ENCODE measurements at regions not wholly inside any gene's neighbourhood (a gene's known extent, or its start where the extent isn't known, plus 50 kb on each side); places are given as distances from the start of the nearest gene placed in this dataset.
"Not testable (repeated sequence)": the region's sequence is repeated elsewhere in the genome, so short reads cannot be mapped to it uniquely, and the experiment has no call there.

- H3K4me3 ChIP-seq: no peak overlapping the region
- no peak overlapping the region for H3K27ac ChIP-seq
These were observed 185.3 kb upstream of the EDNRB start for GRCh38 chr13:78103936-78104335.

DNA sequence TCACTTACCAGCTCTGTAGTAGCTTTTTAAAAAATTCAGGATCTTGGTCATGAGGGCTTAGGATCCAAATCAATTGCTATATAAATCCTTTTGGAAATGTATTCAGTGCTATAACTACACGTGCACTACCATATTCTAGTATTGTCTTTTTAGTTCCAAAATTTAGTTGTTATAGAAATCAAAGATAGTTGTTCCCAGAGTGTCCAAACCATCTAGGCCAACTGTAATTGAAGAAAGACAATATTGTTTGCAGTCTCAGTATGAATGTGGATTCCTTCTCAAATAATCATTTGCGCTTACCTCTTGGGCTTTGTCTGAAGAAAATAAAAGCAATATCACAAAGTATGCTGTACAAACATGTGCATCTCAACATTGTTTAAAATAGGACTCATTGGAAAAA, 184.1 kb upstream of the EDNRB start:
- Histone ChIP-seq H3K27ac (peak overlapping the region in 1 of 21 experiments; percentile 1), H3K4me3 (no peak overlapping the region)

- Histone ChIP-seq H3K4me3 (no peak overlapping the region), H3K27ac (peak overlapping the region in 1 of 21 experiments; percentile 1)
These were observed 183.6 kb upstream of the EDNRB start for GRCh38 chr13:78102121-78102677.

GRCh38 chr13:78100486-78100885, 181.9 kb upstream of the EDNRB start:
- Histone ChIP-seq H3K4me3 (no peak overlapping the region), H3K27ac (no peak overlapping the region)

GRCh38 chr13:78098249-78098648, 179.6 kb upstream of the EDNRB start:
- H3K27ac ChIP-seq: no peak overlapping the region
- H3K4me3 ChIP-seq: no peak overlapping the region

GRCh38 chr13:78096221-78096620, 177.6 kb upstream of the EDNRB start:
- no peak overlapping the region for H3K27ac ChIP-seq
- H3K4me3 ChIP-seq: no peak overlapping the region

DNA sequence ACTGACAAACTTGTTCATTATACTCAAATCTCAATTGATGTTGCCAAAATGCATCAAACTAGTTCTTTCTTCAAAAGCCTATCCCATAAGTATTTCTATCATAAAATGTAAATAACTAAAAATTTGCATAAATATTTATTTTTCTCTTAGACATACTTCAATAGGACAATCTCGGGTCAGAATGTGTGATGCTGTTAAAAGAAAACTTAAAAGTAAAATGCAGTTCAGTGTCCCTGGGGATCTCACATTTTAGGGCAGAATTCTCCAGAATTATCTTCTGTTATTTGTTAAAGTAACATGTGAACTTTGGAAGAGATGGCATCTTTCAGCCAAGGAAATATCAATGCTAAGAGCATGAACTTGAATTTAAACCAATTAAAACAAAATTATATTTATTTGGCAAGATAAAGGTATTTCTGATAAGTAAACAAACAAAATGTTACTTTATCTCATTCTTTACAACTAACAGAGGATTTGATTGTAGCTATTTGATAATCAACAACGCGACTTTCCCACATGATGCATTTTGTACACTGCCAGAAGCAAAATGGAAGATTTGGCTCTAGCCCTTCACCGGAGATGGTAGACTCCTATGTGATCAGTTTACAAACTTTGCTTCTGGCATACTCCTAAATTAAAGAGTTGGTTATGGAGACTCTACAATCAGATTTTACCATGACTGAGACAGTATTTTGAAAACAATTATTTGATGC, 169.5 kb upstream of the EDNRB start:
- Histone ChIP-seq H3K4me3 (no peak overlapping the region), H3K27ac (no peak overlapping the region)

- no peak overlapping the region for H3K27ac ChIP-seq
- H3K4me3 ChIP-seq: no peak overlapping the region
These were observed 167.0 kb upstream of the EDNRB start for GRCh38 chr13:78085434-78086225.

DNA sequence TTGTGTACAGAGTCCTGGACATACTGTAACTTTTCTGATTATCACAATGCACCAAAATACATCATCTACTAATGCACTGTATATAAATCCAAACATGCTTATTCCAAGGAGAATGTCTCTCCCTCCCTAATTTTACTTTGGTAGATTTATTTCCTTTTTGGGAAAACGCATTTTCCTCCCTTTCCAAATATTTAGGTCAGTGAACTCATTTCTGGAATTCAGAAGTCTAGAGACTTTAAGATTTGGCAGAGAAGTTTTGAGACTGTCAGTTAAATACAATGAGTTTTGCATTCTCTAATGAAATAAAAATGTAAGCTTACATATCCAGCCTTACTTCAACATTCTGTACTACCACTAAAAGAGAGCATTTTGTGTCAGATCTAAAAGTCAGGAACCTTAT, 165.8 kb upstream of the EDNRB start:
- no peak overlapping the region for H3K27ac ChIP-seq
- no peak overlapping the region for H3K4me3 ChIP-seq

GRCh38 chr13:78078168-78078567, 159.5 kb upstream of the EDNRB start:
- H3K4me3 ChIP-seq: no peak overlapping the region
- H3K27ac ChIP-seq: no peak overlapping the region

GRCh38 chr13:78067290-78067689, 148.7 kb upstream of the EDNRB start:
- no peak overlapping the region for H3K4me3 ChIP-seq

DNA sequence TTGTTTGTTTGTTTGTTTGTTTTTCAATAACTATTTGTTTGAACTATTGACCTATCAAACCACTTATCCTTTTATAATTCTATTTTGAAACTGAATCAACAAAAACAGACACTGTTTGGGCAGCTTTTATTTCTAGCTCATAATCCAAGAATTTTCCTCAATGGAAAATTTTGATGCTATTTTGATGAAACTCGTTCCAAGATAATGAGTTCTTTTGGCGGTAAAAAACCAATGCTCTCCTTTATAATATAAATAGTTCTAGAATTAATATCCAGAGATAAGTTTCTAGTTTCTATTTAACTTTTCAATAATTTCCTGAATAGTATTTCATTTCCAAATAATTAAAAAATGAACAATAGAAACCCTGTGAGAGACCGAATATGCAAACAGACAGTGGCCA, 146.5 kb upstream of the EDNRB start:
- H3K4me3 ChIP-seq: no peak overlapping the region
- H3K27ac ChIP-seq: no peak overlapping the region

More at GRCh38 chr13:78067290-78067689, 148.7 kb upstream of the EDNRB start:
- no peak overlapping the region for H3K27ac ChIP-seq

DNA sequence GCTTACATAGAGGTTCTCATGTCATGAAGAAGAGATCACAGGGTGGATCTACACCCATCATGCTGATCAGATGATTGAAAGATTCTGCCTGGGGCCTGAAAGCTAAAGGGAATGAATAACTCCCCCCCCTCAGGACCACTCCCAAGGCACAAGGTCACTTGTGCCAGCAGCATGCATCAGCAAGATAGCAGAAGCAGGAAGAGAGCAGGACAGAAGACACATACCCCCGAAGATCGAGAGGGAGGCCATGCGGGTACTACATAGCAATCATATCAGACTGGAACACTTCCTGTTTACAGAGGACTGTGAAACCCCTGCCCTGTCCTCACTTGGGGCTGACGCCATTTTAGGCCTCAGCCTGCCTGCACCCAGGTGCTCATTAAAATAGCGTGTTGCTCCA, 143.2 kb upstream of the EDNRB start:
- Histone ChIP-seq H3K27ac (no peak overlapping the region), H3K4me3 (no peak overlapping the region)

- Histone ChIP-seq H3K4me3 (no peak overlapping the region), H3K27ac (no peak overlapping the region)
These were observed 142.3 kb upstream of the EDNRB start for GRCh38 chr13:78060966-78061365.

DNA sequence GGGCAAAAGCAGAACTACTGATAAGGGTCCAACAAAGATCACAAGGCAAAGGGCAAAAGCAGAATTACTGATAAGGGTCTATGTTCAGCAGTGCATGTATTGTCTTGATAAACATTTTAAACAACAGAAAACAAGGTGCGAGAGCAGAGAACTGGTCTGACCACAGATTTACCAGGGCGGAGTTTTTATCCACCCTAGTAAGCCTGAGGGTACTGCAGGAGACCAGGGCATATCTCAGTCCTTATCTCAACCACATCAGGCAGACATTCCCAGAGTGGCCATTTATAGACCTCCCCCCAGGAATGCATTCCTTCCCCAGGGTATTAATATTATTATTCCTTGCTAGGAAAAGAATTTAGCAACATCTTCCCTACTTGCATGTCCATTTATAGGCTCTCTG, 138.2 kb upstream of the EDNRB start:
- H3K4me3 ChIP-seq, H3K27ac ChIP-seq: not testable (repeated sequence)

GRCh38 chr13:78054157-78054556, 135.5 kb upstream of the EDNRB start:
- Histone ChIP-seq H3K4me3 (no peak overlapping the region), H3K27ac (no peak overlapping the region)

DNA sequence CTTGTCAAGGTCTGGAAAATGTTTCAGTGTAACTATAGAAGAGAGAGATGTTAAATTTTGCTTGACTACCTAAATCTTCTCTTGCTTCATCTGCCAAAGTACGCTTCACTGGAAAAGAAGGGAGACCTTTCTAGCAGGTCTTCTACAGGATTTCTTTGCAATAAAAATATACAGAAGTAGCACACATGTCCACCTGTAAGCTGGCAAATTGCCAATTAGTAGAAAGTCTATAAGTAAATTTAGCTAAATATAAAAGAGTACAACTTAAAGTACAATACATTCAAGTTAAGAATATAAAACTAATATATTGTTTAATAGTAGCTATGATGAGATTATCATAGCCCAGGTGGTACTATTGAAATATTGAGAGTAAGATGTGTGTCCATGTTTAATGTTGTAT, 128.5 kb upstream of the EDNRB start:
- Histone ChIP-seq H3K27ac (no peak overlapping the region), H3K4me3 (no peak overlapping the region)

- no peak overlapping the region for H3K4me3 ChIP-seq
- H3K27ac ChIP-seq: no peak overlapping the region
These were observed 127.7 kb upstream of the EDNRB start for GRCh38 chr13:78046331-78046730.

DNA sequence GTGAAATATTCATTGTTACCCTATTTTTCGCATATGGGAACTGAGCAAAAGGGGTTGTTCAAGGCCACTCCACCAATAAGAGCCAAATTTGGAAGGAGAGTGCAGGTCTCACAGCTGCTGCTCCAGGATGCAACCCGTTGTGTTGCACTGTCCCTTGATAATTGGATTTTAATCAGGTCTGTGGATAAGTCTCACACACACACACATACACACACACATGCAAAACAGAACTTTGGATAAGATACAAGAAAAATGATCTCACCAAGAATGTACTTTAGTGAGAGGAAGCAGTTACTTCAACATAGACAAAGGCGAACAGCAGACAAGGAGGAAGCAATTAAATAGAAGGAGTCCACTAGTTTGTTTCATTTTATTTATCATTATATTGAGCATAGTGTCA, 127.3 kb upstream of the EDNRB start:
- Histone ChIP-seq H3K4me3 (no peak overlapping the region), H3K27ac (no peak overlapping the region)

DNA sequence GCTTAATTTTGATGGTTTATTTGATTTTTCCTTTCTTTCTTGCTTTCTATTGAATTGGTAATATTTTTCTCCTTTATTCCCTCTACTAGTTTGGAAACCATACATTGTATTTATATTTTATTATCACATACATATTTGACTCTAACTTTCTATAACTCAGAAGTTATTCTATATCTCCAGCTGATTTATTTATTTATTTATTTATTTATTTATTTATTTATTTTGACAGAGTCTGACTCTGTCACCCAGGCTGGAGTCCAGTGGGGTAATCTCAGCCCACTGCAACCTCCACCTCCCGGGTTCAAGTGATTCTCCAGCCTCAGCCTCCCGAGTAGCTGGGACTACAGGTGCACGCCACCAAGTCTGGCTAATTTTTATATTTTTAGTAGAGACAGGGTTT, 122.7 kb upstream of the EDNRB start:
- H3K4me3 ChIP-seq, H3K27ac ChIP-seq: not testable (repeated sequence)

DNA sequence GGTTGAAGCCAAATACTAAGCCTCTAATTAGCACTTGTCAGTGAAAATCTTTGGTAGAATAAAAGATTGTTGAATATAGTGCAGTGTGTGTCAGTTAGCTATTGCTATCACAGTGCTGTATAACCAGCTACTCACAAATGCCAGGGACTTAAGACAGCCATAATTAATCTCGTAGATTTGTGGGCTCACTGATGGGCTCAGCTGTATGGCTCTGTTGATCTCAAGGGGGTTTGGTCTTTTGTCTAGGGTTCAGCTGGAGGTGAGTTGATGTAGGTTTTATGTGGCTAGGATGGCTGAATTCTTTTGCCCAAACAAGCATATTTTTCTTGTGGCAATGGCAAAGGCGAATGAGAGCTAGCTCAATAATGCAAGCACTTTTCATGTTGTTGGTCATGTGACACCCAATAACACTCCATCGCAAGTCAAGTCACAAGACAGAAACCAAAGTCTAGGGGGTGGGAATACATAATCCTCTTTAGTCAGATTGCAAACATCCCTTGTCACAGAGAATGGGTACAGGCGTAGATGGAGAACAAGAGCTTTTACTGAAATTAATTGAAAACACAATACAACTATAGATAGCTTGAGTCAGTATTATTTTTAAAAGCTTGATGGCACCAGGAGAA, 121.7 kb upstream of the EDNRB start:
- H3K27ac ChIP-seq: no peak overlapping the region

More for the DNA sequence above, 121.7 kb upstream of the EDNRB start:
- no peak overlapping the region for H3K4me3 ChIP-seq
